Neural progenitor cell (in vitro differentiated cells): ENCODE measurements at regions not wholly inside any gene's neighbourhood (a gene's known extent, or its start where the extent isn't known, plus 50 kb on each side); places are given as distances from the start of the nearest gene placed in this dataset. TPM values are rescaled to one million over a fixed set of nuclear protein-coding genes. Genes with fewer than 3 reads are reported as not detected.

Experiments
- DNase-seq: peaks from one replicate; pipeline ENCODE4 v3.0.0-alpha.2; 2016; ENCODE audit warnings: low spot score
- H2AFZ ChIP-seq: fragments of 200-600 bp; sonication (generic); replicated peaks from 2 replicates; pipeline ENCODE4 v1.6.1; 2016; ENCODE audit warnings: antibody characterized with exemption
- H3F3A ChIP-seq: fragments of 200-600 bp; sonication (generic); 2 replicates; pipeline ENCODE4 v1.6.1; 2016; ENCODE audit warnings: antibody characterized with exemption, low read depth
- H3K27ac ChIP-seq: fragments of 200-600 bp; sonication (generic); 2 replicates; pipeline ENCODE4 v1.5.1; 2016; ENCODE audit warnings: mild to moderate bottlenecking
- H3K27me3 ChIP-seq: fragments of 200-600 bp; sonication (generic); 2 replicates; pipeline ENCODE4 v1.6.1; 2016; ENCODE audit warnings: mild to moderate bottlenecking, moderate library complexity
- H3K36me3 ChIP-seq: fragments of 200-600 bp; sonication (generic); 2 replicates; pipeline ENCODE4 v1.5.1; 2016
- H3K4me1 ChIP-seq: fragments of 200-600 bp; sonication (generic); 2 replicates; pipeline ENCODE4 v1.6.1; 2016; ENCODE audit warnings: mixed run types
- H3K4me2 ChIP-seq: fragments of 200-600 bp; sonication (generic); 2 replicates; pipeline ENCODE4 v1.6.1; 2016
- H3K4me3 ChIP-seq: fragments of 200-600 bp; sonication (generic); 2 replicates; pipeline ENCODE4 v1.5.1; 2016
- H3K79me2 ChIP-seq: fragments of 200-600 bp; sonication (generic); 2 replicates; pipeline ENCODE4 v1.6.1; 2016; ENCODE audit warnings: low read depth
- H3K9ac ChIP-seq: fragments of 200-600 bp; sonication (generic); 2 replicates; pipeline ENCODE4 v1.6.1; 2016
- H3K9me3 ChIP-seq: fragments of 200-600 bp; sonication (generic); 2 replicates; pipeline ENCODE4 v1.5.1; 2016; ENCODE audit warnings: low read depth
- H4K20me1 ChIP-seq: fragments of 200-600 bp; sonication (generic); 2 replicates; pipeline ENCODE4 v1.6.1; 2016; ENCODE audit warnings: low read depth
- H3K27ac Mint-ChIP-seq: 3 replicates; pipeline ENCODE4 v1.8.0; 2021; ENCODE audit warnings: mixed read lengths
- H3K27me3 Mint-ChIP-seq: 2 replicates; pipeline ENCODE4 v1.8.0; 2022; ENCODE audit warnings: low read depth, mild to moderate bottlenecking, inconsistent platforms, moderate library complexity, mixed read lengths; ENCODE audit not compliant: insufficient read depth
- H3K36me3 Mint-ChIP-seq: 3 replicates; pipeline ENCODE4 v1.8.0; 2021; ENCODE audit warnings: mixed read lengths
- H3K4me1 Mint-ChIP-seq: 3 replicates; pipeline ENCODE4 v1.8.0; 2021; ENCODE audit warnings: mixed read lengths
- H3K4me3 Mint-ChIP-seq: 3 replicates; pipeline ENCODE4 v1.8.0; 2021; ENCODE audit warnings: mild to moderate bottlenecking, moderate library complexity, mixed read lengths
- H3K9me3 Mint-ChIP-seq: 3 replicates; pipeline ENCODE4 v1.8.0; 2020; ENCODE audit warnings: mixed read lengths
- CTCF ChIP-seq: fragments of 200-600 bp; sonication (generic); IDR thresholded peaks from 2 replicates; pipeline ENCODE4 v1.5.1; 2017; ENCODE audit warnings: antibody characterized with exemption, mild to moderate bottlenecking
- EZH2 ChIP-seq: fragments of 200-600 bp; sonication (generic); IDR thresholded peaks from 2 replicates; pipeline ENCODE4 v1.6.1; 2017; ENCODE audit warnings: antibody characterized with exemption, mild to moderate bottlenecking, moderate library complexity
- EZH2phosphoT487 ChIP-seq: fragments of 200-600 bp; sonication (generic); IDR thresholded peaks from 2 replicates; pipeline ENCODE4 v1.6.1; 2017; ENCODE audit warnings: antibody characterized with exemption
- small RNA-seq: library from RNA; depleted of rRNA; stranded (forward); fragments of <200 nt; gene quantifications from one replicate; pipeline ENCODE3, GENCODE V24; 2015

GRCh38 chr2:186433777-186434432 lies 52.2 kb upstream of the ZC3H15 start:
- peaks cover 17% of the 10 kb centered on the region for H3K9me3 Mint-ChIP-seq
- TF ChIP-seq EZH2phosphoT487 = no peak
- no peak for TF ChIP-seq CTCF
- TF ChIP-seq EZH2 = no peak
- H3K79me2 ChIP-seq = no peaks in the 10 kb centered on the region
- H3K27ac ChIP-seq = no peak overlapping the region
- H3K27ac Mint-ChIP-seq = no peak overlapping the region
- no peaks in the 10 kb centered on the region for H3K27me3 Mint-ChIP-seq
- no peaks in the 10 kb centered on the region for H3K4me1 Mint-ChIP-seq
- no peaks in the 10 kb centered on the region for H4K20me1 ChIP-seq
- H3K36me3 Mint-ChIP-seq = peaks cover 5% of the 10 kb centered on the region
- DNase-seq = no peak
- H3K9ac ChIP-seq = no peak overlapping the region
- no peak overlapping the region for H3K4me2 ChIP-seq
- H3K4me3 Mint-ChIP-seq = no peak overlapping the region
- H3K4me1 ChIP-seq = no peaks in the 10 kb centered on the region
- no peaks in the 10 kb centered on the region for H3F3A ChIP-seq
- no peaks in the 10 kb centered on the region for H3K9me3 ChIP-seq
- no peak overlapping the region for H2AFZ ChIP-seq
- H3K36me3 ChIP-seq = no peaks in the 10 kb centered on the region
- no peaks in the 10 kb centered on the region for H3K27me3 ChIP-seq
- no peak overlapping the region for H3K4me3 ChIP-seq

Small RNA genes in the stretch of these regions (small RNA-seq; reads per million reads assigned to genes)
- not detected for gene AC104058.1
